ENCODE measurements at regions not wholly inside any gene's neighbourhood (a gene's known extent, or its start where the extent isn't known, plus 50 kb on each side); places are given as distances from the start of the nearest gene placed in this dataset.

DNA sequence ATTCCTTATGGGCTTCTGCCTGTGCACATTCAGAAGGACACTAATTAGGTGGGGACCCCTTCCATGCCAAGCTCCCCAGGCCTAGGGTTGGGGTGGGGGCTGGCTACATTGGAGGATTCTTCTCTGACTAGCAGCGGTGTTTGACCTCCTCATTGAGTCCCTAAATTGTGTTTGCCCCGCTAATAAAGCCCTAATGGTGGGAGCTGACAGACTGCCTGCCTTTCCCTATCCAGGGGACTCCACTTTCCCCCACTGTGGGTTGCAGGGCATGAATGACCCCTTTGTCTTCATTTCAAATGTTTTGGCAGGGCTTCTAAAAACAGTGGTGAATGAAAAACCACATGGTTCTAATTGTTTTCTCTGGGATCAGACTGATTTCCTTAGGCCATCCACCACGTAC lies 476.8 kb upstream of the CDH11 start:
- TF ChIP-seq, protein P1, sequence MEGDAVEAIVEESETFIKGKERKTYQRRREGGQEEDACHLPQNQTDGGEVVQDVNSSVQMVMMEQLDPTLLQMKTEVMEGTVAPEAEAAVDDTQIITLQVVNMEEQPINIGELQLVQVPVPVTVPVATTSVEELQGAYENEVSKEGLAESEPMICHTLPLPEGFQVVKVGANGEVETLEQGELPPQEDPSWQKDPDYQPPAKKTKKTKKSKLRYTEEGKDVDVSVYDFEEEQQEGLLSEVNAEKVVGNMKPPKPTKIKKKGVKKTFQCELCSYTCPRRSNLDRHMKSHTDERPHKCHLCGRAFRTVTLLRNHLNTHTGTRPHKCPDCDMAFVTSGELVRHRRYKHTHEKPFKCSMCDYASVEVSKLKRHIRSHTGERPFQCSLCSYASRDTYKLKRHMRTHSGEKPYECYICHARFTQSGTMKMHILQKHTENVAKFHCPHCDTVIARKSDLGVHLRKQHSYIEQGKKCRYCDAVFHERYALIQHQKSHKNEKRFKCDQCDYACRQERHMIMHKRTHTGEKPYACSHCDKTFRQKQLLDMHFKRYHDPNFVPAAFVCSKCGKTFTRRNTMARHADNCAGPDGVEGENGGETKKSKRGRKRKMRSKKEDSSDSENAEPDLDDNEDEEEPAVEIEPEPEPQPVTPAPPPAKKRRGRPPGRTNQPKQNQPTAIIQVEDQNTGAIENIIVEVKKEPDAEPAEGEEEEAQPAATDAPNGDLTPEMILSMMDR (IDR thresholded peaks at IDR 0.05), result no peak
- TF ChIP-seq POLR2A (IDR thresholded peaks at IDR 0.05; ENCODE audit: low read depth), result no peak
- TF ChIP-seq POLR2AphosphoS5 (IDR thresholded peaks at IDR 0.05), result no peak
